ENCODE measurements at regions not wholly inside any gene's neighbourhood (a gene's known extent, or its start where the extent isn't known, plus 50 kb on each side); places are given as distances from the start of the nearest gene placed in this dataset.

- no peak for ATAC-seq
Measured at GRCh38 chr2:12177455-12178288, 431.2 kb downstream of the LPIN1 start.

GRCh38 chr2:12178289-12179080 is 432.1 kb downstream of the LPIN1 start:
- ATAC-seq: no peak

- no peak for ATAC-seq
Measured at GRCh38 chr2:12180031-12180430, 433.6 kb downstream of the LPIN1 start.

- no peak for ATAC-seq
Measured at GRCh38 chr2:12183032-12183645, 436.7 kb downstream of the LPIN1 start.

- no peak for ATAC-seq
Measured at GRCh38 chr2:12192762-12193161, 446.3 kb downstream of the LPIN1 start.

GRCh38 chr2:12194968-12195367 is 448.5 kb downstream of the LPIN1 start:
- no peak for ATAC-seq

GRCh38 chr2:12196495-12196894 is 450.1 kb downstream of the LPIN1 start:
- no peak for ATAC-seq

GRCh38 chr2:12197133-12197532 is 450.7 kb downstream of the LPIN1 start:
- ATAC-seq: no peak

GRCh38 chr2:12199491-12200211 is 453.2 kb downstream of the LPIN1 start:
- no peak for ATAC-seq

- no peak for ATAC-seq
Measured at GRCh38 chr2:12201369-12201768, 454.9 kb downstream of the LPIN1 start.

- no peak for ATAC-seq
Measured at GRCh38 chr2:12202313-12203075, 456.1 kb downstream of the LPIN1 start.

- ATAC-seq: no peak
Measured at GRCh38 chr2:12203528-12203927, 457.1 kb downstream of the LPIN1 start.

- no peak for ATAC-seq
Measured at GRCh38 chr2:12205086-12205485, 458.7 kb downstream of the LPIN1 start.

GRCh38 chr2:12207491-12207890 is 461.1 kb downstream of the LPIN1 start:
- ATAC-seq: no peak

GRCh38 chr2:12210016-12210933 is 463.8 kb downstream of the LPIN1 start:
- no peak for ATAC-seq

- ATAC-seq: no peak
Measured at GRCh38 chr2:12211326-12212175, 465.1 kb downstream of the LPIN1 start.

GRCh38 chr2:12212841-12213597 is 466.6 kb downstream of the LPIN1 start:
- no peak for ATAC-seq

- ATAC-seq: no peak
Measured at GRCh38 chr2:12217175-12217574, 470.7 kb downstream of the LPIN1 start.

- no peak for ATAC-seq
Measured at GRCh38 chr2:12219761-12220160, 473.3 kb downstream of the LPIN1 start.
